Endothelial cell of hepatic sinusoid (primary cell): ENCODE measurements at regions not wholly inside any gene's neighbourhood (a gene's known extent, or its start where the extent isn't known, plus 50 kb on each side); places are given as distances from the start of the nearest gene placed in this dataset.
"Not testable (repeated sequence)": the region's sequence is repeated elsewhere in the genome, so short reads cannot be mapped to it uniquely, and the experiment has no call there.

Experiments used
- in situ Hi-C: cut with HindIII; loops from 2 replicates; pipeline ENCODE4 v1.10.0; 2017; ENCODE audit warnings: low sequenced_read_pairs

DNA sequence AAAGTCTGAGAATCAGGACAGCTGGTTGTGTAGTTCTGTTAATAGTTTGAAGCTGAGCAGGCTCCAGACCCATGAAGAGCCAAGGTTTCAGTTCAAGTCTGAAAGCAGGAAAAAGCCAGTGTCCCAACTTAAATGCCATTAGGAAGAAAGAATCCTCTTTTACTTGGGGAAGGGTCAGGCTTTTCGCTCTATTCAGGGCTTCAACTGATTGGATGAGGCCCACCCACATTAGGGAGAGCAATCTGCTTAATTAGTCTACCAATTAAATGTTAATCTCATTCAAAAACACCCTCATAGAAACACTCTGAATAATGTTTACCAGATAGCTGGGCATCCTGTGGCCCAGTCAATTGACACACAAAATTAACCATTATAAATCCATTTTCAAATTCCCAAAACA is 462.2 kb downstream of the EPM2A start:
- in situ Hi-C loops = no loop called here

DNA sequence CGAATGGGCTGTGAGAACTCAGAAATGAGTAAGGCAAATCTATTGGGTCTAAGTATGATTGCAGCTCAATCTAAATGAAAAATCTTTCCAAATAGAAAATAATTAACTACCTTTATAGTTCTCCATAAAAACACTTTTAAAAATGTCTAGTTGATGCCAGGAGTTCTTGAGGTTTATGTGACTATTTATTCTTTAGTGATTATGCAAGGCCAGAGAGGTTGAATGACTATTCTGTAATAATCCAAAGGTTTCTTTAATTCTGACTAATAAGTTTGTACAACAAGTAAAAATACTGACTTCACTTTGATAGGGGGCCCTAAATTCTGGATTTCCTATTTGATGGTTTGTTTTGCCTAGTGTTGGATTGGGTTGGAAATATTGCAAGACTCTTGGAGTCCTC is 461.2 kb downstream of the EPM2A start:
- in situ Hi-C loops = no loop called here

DNA sequence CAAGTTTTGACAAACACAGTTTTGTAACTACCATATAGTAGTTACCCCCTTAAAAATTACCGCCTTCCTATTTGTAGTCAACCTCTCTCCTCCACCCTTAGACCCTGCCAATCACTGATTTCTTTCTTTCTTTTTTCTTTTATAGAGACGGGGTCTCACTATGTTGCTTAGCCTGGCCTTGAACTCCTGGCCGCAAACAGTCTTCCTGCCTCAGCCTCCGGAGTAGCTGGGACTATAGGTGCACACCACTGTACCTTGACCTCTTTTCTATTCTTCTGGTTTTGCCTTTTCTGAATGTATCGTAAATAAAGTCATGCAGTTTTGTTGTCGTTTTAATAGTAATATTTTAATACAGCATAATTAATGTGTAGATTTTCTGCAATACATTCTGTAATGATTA is 460.3 kb downstream of the EPM2A start:
- in situ Hi-C loops = no loop called here

DNA sequence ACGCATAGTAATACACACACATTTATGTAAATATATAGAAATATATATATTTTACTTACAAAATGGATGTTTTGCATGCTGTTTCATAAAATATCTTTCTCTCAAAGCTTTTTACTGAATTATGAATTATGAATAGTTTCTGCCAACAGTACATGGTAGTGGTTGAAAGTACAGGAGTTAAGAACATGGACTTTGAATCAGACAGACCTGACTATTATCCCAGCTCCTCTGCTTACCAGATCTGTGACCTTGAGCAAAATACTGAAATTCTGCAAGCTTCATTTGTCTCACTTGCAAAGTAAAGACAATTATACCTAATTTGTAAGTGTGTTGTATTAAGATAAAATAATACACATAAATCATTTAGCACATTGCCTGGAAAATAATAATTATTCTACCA is 459.5 kb downstream of the EPM2A start:
- in situ Hi-C loops = no loop called here

DNA sequence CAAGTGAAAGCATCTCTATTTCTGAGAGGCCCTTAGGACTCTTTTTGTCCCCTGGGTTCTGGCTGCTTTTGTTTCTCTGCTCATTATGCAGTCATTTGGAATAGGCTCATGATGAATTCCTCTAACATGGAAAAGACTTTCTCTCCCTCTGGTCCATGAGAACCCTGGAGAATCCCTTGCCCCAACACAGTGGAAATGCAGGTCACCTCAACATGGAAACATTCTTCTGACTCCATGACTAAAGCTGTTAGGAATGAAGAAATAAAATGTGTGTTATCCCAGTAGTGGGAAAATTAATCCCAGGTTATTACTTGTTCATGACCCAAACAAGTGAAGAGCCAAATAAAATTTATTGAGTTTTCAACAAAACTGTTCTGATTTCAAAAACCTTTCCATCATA is 458.6 kb downstream of the EPM2A start:
- in situ Hi-C loops = no loop called here

DNA sequence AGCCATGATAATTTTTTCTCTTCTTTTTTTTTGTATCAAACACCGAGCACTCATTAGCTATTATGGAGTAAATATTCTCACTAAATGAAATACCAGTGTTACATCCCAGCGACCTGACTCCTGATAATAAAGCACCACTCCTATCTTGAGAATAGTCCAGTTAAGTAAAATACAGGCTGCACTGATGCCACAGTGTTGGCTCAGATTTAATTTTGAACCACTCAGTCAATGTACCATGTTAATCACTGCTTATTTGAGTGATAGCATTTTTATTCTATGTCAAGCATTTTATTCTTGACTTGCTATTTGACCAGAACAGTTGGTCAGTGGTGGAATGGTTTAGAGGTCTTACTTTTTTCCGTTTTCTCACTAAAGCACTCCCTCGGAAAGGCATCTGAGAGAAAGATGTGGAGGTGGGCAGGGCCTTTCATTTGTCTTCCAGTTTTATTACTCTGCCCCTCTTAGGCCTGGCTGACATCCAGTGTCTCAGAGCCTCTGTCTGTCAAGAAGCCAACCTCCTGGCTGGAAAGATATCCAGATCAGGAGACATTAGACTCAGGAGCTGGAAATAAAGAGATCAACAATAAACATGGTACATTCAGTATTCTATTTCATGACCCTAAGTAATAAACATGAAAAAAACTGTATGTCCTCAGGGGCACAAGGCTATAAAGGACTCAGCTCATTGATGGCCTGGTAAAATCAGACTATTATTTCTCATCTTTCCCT is 457.8 kb downstream of the EPM2A start:
- in situ Hi-C loops = no loop called here

DNA sequence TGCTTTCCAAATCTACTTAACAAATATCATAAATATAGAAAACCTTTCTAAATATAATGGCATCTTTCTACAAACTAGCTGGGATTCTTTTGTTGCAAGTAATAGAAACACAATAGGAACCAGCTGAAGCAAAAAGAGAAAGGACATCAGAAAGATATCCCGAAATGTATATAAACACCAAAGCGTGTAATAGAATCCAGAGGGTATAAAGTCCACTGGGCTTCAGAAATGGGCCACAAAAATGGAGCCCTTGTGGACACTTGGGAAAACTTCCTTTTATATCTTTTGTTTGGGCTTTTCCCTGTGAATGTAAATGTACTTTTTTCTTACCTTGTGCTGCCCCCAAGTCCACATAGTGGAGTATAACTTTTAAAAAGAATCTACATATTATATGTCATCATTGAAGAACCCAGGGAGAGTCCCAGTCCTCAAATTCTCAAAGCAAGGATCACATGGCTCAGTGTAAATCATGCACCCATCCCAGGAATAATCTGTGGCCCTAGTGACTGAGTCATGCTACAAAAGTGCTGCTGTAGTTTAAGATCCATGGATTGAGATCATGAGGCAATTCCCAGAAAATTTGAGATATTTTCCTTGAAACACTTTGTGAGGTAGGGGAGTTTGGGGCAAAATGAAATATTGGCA is 457.0 kb downstream of the EPM2A start:
- in situ Hi-C loops = no loop called here

DNA sequence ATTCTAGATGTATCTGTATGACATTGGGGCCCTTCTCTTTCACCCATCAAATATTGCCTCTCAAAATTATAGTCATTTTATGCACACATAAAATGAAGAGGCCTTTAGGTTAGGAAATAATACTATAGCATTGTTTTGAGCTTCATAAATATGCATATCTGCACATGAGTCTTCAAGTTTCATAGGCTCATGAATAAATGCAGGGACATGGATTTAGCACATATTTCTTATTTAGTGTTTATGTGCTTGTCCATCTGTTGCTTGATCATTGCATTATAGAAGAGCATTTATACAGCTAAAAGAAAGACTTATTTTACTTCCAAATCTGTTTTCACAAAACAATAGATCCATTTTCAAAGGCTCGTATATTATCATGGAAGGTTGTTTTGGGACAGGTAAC is 455.8 kb downstream of the EPM2A start:
- in situ Hi-C loops = no loop called here

DNA sequence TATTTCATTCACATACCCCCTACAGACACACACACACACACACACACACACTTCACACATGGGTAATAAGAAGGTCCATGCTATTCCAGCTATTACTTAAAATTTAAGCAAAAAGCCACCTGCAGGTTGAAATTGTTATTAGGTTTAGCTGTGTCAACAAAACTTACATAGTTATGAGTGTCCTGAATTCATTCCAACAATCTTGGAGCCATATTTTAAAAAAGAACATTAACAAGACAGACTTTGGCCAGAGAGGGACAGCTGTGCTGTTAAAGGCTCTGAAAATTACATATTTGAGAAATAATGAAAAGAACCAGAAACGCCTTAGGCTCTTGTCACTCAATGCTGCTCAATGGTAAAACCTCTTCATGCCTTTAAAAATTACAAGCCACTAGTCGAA is 455.3 kb downstream of the EPM2A start:
- in situ Hi-C loops = no loop called here

DNA sequence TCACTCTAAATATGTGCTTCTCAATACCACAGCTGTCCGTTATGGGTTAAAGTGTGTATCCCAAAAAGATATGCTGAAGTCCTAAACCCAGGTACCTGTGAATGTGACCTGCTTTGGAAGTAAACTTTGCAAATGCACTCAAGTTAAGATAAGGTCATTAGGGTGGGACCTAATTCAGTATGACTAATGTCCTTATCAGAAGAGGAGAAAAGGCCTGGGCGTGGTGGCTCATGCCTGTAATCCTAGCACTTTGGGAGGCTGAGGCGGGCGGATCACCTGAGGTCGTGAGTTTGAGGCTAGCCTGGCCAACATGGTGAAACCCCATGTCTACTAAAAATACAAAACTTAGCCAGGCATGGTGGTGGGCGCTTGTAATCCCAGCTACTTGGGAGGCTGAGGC is 452.1 kb downstream of the EPM2A start:
- in situ Hi-C loops = not testable (repeated sequence)

DNA sequence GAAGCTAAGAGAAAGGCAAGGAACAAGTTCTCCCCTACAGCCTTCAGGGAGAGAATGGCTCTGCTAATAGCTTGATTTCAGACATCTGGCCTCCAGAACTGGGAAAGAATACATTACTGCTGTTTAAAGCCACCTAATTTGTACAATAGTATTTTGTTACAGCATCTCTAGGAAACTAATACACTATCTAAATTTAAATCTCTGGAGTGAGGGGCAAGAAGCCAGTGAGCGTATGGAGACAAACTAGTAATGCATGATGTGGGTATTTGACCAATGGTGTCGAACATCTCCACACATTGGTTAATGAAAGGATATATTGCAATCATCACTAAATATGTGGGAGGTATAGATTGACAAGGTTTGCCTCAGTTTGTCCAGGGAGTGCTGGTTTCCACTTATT is 451.5 kb downstream of the EPM2A start:
- in situ Hi-C loops = no loop called here

DNA sequence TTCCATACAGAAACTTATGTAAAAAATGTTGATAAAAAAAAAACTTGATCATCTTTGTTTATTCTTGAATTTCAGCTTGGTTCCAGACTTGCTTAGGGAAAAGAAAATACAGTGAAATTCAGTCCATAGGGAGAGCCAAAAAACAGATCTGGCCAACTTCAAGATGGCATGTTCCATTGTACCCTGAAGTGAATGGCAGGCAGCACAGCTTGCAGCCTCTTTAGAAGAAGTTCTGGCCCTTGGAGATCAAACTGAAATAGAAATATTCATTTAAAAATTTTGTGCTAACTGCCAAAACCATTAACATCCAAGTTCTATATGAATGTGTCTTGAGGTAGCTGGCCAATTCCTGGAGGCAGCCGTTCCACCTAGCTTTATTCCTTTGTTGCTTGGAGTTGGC is 448.4 kb downstream of the EPM2A start:
- in situ Hi-C loops = no loop called here

DNA sequence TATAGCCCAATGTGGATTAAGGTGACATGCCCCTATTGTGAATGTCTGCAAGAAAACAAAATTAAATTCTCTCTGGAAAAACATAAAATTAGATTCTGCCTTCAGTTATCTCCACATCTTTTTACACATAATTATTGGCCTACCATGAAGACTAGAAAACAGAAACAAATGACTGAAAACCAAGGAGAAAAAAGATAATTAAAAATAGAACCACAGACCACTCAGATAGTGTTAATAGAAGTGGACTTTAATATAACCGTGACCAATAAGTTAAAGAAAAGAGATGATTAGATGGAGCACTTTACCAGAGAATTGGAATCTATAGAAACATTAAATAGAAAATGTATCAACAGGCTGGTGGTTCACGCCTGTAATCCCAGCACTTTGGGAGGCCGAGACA is 445.7 kb downstream of the EPM2A start:
- in situ Hi-C loops = no loop called here

DNA sequence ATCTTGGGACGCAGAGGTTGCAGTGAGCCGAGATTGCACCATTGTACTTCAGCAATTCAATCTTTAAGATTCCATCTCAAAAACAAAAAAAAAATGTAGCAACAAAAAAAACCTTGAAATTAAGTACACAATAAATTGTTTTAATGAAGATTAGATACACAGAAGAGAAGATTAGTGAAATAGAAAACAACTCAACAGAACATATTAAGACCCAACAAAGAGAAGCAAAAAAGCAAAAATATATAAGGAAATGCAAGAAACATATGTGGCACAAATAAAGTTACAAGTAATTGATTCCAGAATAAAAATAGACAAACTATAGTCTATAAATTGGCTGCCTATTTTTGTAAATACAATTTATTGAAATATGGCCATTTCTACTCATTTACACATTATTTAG is 445.2 kb downstream of the EPM2A start:
- in situ Hi-C loops = no loop called here

DNA sequence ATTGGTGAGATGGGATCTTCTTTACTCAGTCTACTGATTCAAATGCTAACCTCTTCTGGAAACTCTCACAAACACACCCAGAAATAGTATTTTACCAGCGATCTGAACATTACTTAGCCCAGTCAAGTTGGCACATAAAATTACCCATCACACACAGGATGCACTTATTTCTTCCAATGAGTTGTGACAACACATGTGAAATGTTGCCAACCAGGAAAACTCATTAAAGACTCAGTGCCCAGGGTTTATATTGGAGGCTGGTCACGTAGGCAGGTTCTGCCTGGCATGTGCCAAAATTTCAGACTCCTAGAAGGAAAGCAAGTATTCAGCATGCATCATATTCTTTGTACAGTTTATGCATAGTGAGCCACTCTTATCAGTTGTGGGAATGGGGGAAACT is 443.3 kb downstream of the EPM2A start:
- in situ Hi-C loops = no loop called here

DNA sequence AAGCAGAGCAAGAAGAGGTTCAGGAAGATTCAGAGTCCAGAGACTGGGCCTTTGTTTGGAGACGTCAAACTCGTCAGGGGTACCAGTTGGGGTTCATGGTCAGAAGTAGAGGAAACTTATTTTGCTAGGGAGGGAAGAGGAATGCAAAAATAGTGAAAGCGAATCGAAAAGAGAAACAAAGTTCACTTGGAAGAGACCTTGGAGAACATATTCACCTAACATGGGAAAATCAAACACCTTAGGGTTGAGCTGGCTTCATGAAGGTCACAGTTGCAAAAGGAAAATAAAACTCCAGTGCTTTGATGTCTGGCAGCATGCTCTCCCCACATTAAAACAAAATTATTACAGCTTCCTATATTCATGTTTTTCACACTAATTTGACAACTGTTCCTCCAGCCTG is 440.4 kb downstream of the EPM2A start:
- in situ Hi-C loops = no loop called here

DNA sequence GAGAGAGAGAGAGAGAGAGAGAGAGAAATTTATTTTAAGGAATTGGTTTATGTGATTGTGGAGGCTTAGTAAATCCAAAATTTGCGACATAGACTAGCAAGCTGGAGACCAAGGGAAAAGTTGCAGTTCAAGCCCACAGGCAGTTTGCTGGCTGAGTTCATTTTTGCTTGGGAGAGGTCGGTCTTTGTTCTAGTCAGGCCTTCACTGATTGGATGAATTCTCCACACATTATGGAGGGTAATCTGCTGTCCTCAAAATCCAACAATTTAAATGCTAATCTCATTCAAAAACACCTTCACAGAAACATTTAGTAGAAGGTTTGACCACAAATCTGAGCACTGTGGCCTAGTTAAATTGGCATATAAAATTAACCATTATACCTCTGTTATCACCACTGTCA is 439.6 kb downstream of the EPM2A start:
- in situ Hi-C loops = no loop called here

DNA sequence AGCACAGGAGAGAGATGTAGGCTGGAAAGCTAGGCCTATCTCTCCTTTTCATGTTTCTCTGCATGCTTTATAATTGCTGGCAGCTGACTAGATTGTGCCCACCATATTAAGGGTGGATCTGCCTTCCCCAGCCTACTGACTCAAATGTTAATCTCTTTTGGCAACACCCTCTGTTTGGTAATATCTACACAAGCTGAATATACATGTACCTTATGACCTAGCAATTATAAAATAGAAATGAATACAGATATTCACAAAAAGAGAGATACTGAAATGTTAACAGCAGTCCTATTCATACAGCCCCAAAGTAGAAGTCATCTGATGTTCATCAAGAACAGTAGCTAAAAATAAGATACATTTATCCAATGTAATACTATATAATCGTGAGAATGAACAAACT is 429.6 kb downstream of the EPM2A start:
- in situ Hi-C loops = no loop called here

DNA sequence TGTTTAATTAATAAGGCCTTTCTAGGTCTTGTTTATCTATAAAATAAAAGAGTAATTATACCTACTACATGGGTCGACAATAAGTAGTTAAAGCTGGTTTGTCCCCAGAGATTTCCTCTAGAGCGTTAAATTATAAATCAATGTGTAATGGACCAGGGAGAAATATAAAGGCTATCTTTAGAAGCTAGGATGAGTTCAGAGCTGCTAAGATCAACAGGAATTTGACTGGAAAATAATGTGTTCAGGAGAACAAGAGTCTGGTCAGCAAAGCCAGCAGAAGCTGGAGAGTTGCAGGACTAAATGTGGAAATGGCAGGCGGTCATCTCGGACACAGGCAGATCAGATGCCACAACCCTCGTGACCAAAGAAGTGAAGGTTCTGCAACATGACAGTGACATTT is 428.8 kb downstream of the EPM2A start:
- in situ Hi-C loops = no loop called here

DNA sequence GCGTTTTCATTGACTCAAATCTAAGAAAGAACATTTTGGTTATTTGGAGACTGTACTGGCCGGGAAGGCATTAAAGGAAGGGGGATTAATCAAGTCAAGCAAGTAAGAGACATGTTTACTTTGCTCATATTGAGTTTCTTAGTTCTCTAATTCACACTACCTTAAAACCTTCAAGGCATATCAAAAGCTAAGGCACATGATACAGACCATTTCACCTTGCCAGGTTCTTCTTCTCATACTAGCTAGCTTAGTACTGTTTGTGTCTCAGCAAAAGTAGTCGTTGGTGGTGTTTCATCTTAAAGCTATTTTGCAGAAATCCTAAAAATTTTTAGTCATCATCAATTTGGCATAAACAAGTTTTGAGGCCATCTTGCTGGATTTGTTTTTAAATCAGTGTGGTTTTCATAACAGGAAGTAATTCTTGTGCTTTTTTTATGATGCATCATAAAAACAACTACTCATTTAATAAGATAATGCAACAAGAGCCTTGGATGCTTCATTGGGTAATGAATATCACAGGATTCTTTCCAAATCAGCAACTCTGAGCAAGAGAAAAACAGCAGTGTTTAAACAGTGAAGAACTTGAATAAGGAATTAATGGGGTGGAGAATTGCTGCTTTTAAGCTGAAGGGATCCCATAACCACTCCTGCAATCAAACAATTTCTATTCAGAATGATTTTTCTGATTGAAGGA is 425.3 kb downstream of the EPM2A start:
- in situ Hi-C loops = no loop called here

DNA sequence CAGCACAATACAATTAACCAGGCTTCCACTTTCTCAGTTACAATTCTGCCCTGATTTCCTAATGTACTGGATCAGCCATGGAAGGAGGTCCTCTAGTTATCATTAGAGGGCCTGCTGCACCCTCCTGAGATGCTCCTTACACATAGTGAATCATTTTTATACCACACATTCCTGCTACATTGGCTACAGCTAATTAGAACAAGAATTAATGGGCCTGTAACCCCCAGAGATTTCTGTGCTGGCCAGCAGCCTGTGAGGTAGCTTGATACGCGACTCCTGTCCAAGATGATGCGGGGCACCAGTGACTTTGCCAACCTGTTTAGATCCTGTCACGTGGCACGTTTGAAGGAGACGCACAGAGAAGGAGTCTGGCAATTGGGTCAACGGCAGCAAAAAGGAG is 422.8 kb downstream of the EPM2A start:
- in situ Hi-C loops = no loop called here
